ENCODE measurements at regions not wholly inside any gene's neighbourhood (a gene's known extent, or its start where the extent isn't known, plus 50 kb on each side); places are given as distances from the start of the nearest gene placed in this dataset.

DNA sequence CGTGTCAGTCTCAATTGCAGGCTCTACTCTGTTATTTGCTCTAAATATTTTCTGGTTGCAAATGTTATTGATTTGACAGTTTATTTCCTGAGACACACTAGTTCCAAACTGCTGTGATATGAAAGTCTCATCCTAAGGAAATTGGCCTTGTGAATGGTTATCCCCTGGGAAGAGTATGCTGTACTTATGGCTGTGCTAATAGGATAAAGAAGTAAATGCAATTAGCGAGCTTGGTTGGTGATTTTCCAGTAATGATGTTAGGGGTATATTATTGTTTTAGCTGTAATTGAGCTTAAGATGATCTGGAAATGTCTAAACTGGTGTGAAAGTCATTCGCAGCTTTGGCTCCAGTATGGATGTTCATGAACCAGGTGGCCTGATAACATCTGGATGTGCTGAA, 197.9 kb downstream of the SUDS3 start:
- TF ChIP-seq, protein P1, sequence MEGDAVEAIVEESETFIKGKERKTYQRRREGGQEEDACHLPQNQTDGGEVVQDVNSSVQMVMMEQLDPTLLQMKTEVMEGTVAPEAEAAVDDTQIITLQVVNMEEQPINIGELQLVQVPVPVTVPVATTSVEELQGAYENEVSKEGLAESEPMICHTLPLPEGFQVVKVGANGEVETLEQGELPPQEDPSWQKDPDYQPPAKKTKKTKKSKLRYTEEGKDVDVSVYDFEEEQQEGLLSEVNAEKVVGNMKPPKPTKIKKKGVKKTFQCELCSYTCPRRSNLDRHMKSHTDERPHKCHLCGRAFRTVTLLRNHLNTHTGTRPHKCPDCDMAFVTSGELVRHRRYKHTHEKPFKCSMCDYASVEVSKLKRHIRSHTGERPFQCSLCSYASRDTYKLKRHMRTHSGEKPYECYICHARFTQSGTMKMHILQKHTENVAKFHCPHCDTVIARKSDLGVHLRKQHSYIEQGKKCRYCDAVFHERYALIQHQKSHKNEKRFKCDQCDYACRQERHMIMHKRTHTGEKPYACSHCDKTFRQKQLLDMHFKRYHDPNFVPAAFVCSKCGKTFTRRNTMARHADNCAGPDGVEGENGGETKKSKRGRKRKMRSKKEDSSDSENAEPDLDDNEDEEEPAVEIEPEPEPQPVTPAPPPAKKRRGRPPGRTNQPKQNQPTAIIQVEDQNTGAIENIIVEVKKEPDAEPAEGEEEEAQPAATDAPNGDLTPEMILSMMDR (conservative IDR thresholded peaks at IDR 0.05; ENCODE audit: low read depth in 2 of 2): no peak
- TF ChIP-seq EZH2phosphoT487 (IDR thresholded peaks at IDR 0.05; ENCODE audit: unreplicated experiment) (no peak), EZH2 (IDR thresholded peaks at IDR 0.05; ENCODE audit: low read depth, unreplicated experiment) (no peak), POLR2AphosphoS5 (IDR thresholded peaks at IDR 0.05; ENCODE audit: low read depth) (no peak)
- TF ChIP-seq, protein P2, sequence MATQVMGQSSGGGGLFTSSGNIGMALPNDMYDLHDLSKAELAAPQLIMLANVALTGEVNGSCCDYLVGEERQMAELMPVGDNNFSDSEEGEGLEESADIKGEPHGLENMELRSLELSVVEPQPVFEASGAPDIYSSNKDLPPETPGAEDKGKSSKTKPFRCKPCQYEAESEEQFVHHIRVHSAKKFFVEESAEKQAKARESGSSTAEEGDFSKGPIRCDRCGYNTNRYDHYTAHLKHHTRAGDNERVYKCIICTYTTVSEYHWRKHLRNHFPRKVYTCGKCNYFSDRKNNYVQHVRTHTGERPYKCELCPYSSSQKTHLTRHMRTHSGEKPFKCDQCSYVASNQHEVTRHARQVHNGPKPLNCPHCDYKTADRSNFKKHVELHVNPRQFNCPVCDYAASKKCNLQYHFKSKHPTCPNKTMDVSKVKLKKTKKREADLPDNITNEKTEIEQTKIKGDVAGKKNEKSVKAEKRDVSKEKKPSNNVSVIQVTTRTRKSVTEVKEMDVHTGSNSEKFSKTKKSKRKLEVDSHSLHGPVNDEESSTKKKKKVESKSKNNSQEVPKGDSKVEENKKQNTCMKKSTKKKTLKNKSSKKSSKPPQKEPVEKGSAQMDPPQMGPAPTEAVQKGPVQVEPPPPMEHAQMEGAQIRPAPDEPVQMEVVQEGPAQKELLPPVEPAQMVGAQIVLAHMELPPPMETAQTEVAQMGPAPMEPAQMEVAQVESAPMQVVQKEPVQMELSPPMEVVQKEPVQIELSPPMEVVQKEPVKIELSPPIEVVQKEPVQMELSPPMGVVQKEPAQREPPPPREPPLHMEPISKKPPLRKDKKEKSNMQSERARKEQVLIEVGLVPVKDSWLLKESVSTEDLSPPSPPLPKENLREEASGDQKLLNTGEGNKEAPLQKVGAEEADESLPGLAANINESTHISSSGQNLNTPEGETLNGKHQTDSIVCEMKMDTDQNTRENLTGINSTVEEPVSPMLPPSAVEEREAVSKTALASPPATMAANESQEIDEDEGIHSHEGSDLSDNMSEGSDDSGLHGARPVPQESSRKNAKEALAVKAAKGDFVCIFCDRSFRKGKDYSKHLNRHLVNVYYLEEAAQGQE (IDR thresholded peaks at IDR 0.05; ENCODE audit: unreplicated experiment): no peak

All from GM23338 (cell line).